GM12878 (cell line): ENCODE measurements at regions not wholly inside any gene's neighbourhood (a gene's known extent, or its start where the extent isn't known, plus 50 kb on each side); places are given as distances from the start of the nearest gene placed in this dataset.

ENCODE experiments used
- ASH2L ChIP-seq: fragments of 300-600, 200-600 bp; sonication (generic); IDR thresholded peaks from 2 replicates; pipeline ENCODE4 v1.6.1; 2017; ENCODE audit warnings: low read depth, mild to moderate bottlenecking, borderline replicate concordance
- ATF7 ChIP-seq: fragments of 450-650 bp; IDR thresholded peaks from 2 replicates; pipeline ENCODE4 v1.6.1; 2016; ENCODE audit warnings: low read depth, mild to moderate bottlenecking
- BHLHE40 ChIP-seq, 2 experiments: fragments of 450-650 bp in 1 of 2; IDR thresholded peaks; 2 replicates each; pipeline ENCODE4 v1.6.1; 2011 to 2017; ENCODE audit warnings: low read depth in 2 of 2, borderline replicate concordance in 1 of 2, improper control_type of control experiment in 1 of 2, low read length in 1 of 2, mild to moderate bottlenecking in 1 of 2
- CREM ChIP-seq: IDR thresholded peaks from 2 replicates; pipeline ENCODE4 v1.6.1; 2014; ENCODE audit warnings: antibody characterized with exemption, low read depth
- EP300 ChIP-seq, 2 experiments: fragments of 150-350 bp in 1 of 2; IDR thresholded peaks; 2 replicates each; pipeline ENCODE4 v1.6.1; 2011 to 2012; ENCODE audit warnings: low read depth in 2 of 2, low read length in 2 of 2, borderline replicate concordance in 1 of 2, improper control_type of control experiment in 1 of 2, inconsistent platforms in 1 of 2; ENCODE audit not compliant: control insufficient read depth in 1 of 2
- FOXM1 ChIP-seq: IDR thresholded peaks from 2 replicates; pipeline ENCODE4 v1.6.1; 2012; ENCODE audit warnings: low read depth, mild to moderate bottlenecking, inconsistent platforms, low read length, moderate library complexity
- GABPA ChIP-seq: IDR thresholded peaks from 2 replicates; pipeline ENCODE4 v1.6.1; 2014; ENCODE audit warnings: antibody characterized with exemption, low read depth, mild to moderate bottlenecking, inconsistent platforms
- MEF2A ChIP-seq: IDR thresholded peaks from 2 replicates; pipeline ENCODE4 v1.6.1; 2011; ENCODE audit warnings: low read depth, mild to moderate bottlenecking, low read length, moderate library complexity; ENCODE audit not compliant: insufficient read depth
- MEF2B ChIP-seq: fragments of 450-650 bp; IDR thresholded peaks from 2 replicates; pipeline ENCODE4 v1.6.1; 2018; ENCODE audit warnings: mild to moderate bottlenecking, moderate library complexity; ENCODE audit not compliant: partially characterized antibody, poor library complexity, severe bottlenecking
- MTA2 ChIP-seq: fragments of 450-650 bp; IDR thresholded peaks from 2 replicates; pipeline ENCODE4 v1.6.1; 2016; ENCODE audit warnings: low read depth, mild to moderate bottlenecking, moderate library complexity
- NFIC ChIP-seq: IDR thresholded peaks from 2 replicates; pipeline ENCODE4 v1.6.1; 2012; ENCODE audit warnings: low read depth, mild to moderate bottlenecking, inconsistent platforms, low read length, moderate library complexity
- NFYA ChIP-seq: IDR thresholded peaks from 2 replicates; pipeline ENCODE4 v1.6.1; 2011; ENCODE audit warnings: low read depth, mild to moderate bottlenecking, low read length, improper control_type of control experiment, borderline replicate concordance
- NR2F1 ChIP-seq: fragments of 450-650 bp; conservative IDR thresholded peaks from 2 replicates; pipeline ENCODE4 v1.6.1; 2017; ENCODE audit warnings: mild to moderate bottlenecking
- NRF1 ChIP-seq: conservative IDR thresholded peaks from 2 replicates; pipeline ENCODE4 v1.6.1; 2011; ENCODE audit warnings: mild to moderate bottlenecking, low read depth, low read length, improper control_type of control experiment
- PKNOX1 ChIP-seq: fragments of 450-650 bp; IDR thresholded peaks from 2 replicates; pipeline ENCODE4 v1.6.1; 2016; ENCODE audit warnings: mild to moderate bottlenecking
- POLR2AphosphoS2 ChIP-seq: IDR thresholded peaks from 2 replicates; pipeline ENCODE4 v1.6.1; 2011; ENCODE audit warnings: low read depth, mild to moderate bottlenecking, low read length, improper control_type of control experiment, moderate library complexity
- SMARCA5 ChIP-seq: fragments of 450-650 bp; IDR thresholded peaks from 2 replicates; pipeline ENCODE4 v1.6.1; 2017; ENCODE audit warnings: mild to moderate bottlenecking
- SP1 ChIP-seq: IDR thresholded peaks from one replicate; pipeline ENCODE4 v1.6.1; 2011; ENCODE audit warnings: low read depth, low read length
- TF ChIP-seq, protein P1 (sequence below): fragments of 450-650 bp; formaldehyde crosslinking; IDR thresholded peaks from 2 replicates; pipeline ENCODE4 v1.5.0; 2022; ENCODE audit warnings: mild to moderate bottlenecking, missing genetic modification characterization

DNA sequence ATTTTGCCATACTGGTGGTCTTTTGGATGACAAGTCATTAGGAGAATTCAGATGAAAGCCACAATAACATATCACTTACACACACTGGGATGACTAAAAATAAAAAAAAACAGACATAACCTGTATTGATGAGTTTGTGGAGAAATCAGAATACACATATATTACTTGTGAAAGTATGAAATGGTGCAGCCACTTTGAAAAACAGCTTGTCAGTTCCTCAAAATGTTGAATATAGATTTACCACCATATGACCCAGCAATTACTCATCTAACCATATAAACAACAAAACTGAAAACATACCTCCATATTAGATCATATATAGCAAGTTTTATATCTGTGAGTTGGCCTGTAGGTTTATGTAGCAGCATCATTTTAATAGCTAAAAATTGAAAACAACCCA is 608.7 kb downstream of the TLL1 start (continued):
- TF ChIP-seq, protein P1, sequence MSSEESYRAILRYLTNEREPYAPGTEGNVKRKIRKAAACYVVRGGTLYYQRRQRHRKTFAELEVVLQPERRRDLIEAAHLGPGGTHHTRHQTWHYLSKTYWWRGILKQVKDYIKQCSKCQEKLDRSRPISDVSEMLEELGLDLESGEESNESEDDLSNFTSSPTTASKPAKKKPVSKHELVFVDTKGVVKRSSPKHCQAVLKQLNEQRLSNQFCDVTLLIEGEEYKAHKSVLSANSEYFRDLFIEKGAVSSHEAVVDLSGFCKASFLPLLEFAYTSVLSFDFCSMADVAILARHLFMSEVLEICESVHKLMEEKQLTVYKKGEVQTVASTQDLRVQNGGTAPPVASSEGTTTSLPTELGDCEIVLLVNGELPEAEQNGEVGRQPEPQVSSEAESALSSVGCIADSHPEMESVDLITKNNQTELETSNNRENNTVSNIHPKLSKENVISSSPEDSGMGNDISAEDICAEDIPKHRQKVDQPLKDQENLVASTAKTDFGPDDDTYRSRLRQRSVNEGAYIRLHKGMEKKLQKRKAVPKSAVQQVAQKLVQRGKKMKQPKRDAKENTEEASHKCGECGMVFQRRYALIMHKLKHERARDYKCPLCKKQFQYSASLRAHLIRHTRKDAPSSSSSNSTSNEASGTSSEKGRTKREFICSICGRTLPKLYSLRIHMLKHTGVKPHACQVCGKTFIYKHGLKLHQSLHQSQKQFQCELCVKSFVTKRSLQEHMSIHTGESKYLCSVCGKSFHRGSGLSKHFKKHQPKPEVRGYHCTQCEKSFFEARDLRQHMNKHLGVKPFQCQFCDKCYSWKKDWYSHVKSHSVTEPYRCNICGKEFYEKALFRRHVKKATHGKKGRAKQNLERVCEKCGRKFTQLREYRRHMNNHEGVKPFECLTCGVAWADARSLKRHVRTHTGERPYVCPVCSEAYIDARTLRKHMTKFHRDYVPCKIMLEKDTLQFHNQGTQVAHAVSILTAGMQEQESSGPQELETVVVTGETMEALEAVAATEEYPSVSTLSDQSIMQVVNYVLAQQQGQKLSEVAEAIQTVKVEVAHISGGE, result no peak
- TF ChIP-seq BHLHE40 (IDR thresholded peaks at IDR 0.05; ENCODE audit: borderline replicate concordance in 1 of 2, low read depth in 2 of 2, low read length in 1 of 2) (peak; percentile 34 to 38; a peak in 1 of 4 replicates), ASH2L (no peak), CREM (peak; percentile 61), POLR2AphosphoS2 (no peak), EP300 (IDR thresholded peaks at IDR 0.05; ENCODE audit: borderline replicate concordance in 1 of 2, control insufficient read depth in 1 of 2, low read depth in 2 of 2, low read length in 2 of 2) (peak; percentile 66 to 73; a peak in 3 of 4 replicates), GABPA (no peak), SMARCA5 (no peak), MEF2A (0 out of 2 replicates have a peak, but pooled peaks have one; percentile 34), NFIC (peak; percentile 89), PKNOX1 (no peak), NFYA (no peak), MEF2B (no peak), MTA2 (peak; percentile 83), NR2F1 (peak; percentile 62), SP1 (no peak), FOXM1 (peak; percentile 45; the same call in 1 of the 2 replicates), ATF7 (peak; percentile 83), NRF1 (no peak)
